HG03064 (cell line): ENCODE measurements at regions not wholly inside any gene's neighbourhood (a gene's known extent, or its start where the extent isn't known, plus 50 kb on each side); places are given as distances from the start of the nearest gene placed in this dataset.
"Not testable (repeated sequence)": the region's sequence is repeated elsewhere in the genome, so short reads cannot be mapped to it uniquely, and the experiment has no call there.

ENCODE experiments used
- ATAC-seq: cut with Tn5 transposase; IDR thresholded peaks from one replicate; pipeline ENCODE4 v1.9.1; 2021; ENCODE audit warnings: low read depth; ENCODE audit not compliant: unreplicated experiment

DNA sequence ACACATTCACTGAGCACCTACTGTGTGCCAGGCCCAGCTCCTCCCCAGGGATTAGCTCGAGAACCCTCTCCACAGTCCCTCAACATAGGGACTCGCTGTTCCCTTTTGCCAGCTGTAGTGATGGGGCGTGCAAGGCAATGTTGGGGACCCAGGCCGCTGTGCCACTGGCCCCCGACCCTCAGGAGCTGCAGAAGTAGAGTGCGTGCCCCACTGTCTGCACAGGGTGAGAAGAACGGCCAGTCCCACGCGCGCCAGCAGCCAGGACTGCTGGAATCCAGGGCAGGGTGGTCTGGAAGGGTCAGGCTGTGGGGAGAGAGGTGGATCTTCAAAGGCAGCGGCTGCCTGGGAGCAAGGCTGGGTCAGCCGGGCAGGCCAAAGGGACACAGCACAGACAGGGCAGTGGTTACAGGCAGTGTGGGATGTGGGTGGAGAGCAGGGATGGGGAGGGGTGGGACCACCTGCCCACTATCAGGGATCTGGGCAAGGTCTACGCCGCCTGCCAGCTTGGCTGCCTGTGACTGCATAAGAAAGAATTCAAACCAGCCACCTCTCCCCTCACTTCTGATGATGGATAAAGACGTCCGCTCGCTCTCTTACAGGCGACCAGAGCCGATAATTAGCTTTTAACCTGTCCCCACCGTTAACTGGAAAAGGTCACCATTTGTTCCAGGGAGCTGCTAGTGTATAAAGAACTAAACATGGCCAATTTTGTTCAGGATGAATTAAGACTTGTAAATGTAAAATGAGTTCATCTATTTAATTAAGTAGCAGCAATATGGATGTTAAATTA, 86.7 kb upstream of the GSE1 start:
- no peak for ATAC-seq

DNA sequence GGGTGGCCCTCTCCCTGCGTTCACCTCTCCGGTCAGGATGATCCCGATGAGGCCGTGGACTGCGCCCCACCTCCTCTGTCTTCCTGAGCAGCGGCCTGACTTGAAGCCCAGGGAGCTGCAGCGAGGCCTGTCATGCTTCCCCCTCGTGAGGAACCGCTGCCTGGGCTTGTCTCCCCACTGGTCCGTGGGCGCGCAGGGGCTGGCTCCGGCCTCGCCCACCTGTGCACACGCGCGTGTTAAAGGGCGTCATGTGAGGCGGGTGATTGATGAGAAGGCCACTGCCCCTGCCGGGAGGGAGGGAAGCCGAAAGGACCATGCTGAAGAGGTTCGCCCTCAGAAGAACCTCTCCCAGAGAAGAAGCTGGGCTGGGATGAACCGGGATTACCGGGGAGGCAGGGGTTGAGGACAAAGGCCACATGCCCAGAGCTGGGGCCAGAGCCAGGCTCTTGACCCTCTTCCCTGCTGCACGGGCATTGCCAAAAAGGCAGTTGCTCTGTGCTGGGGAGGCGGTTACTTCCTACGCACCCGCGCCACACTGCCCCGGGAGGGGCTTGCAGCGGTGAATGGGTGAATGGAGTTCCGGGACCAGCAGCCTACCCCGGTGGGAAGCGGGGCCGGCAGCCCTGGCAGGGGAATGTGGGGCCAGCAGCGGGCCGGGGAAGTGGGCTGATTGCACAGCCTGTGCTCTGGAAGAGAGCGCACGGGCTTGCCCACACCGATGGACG, 85.9 kb upstream of the GSE1 start:
- ATAC-seq, result no peak

DNA sequence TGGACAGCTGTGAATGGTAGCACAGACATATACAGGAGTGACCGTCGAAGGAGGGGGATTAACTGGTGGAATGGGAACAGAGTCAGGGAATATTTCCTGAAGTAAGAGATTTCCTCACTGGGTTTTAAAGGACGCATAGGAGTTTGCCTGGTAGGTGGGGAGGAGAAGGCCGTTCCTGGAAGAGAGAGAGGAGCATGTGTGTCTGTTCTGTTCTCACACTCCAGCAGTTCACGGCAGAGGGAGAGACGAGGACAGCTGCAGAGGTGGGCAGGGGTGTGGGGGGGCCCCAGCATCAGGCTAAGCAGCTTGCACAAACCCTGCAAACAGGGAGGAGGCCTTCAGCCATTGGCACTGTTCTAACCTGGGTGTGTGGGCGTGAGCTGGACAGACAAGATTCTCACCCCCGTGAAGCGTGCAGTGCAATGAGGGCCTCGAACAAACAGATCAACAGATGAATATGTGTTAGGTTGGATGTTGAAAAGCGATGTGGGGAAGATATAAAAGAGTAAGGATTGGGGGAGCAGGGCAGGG, 85.3 kb upstream of the GSE1 start:
- no peak for ATAC-seq

DNA sequence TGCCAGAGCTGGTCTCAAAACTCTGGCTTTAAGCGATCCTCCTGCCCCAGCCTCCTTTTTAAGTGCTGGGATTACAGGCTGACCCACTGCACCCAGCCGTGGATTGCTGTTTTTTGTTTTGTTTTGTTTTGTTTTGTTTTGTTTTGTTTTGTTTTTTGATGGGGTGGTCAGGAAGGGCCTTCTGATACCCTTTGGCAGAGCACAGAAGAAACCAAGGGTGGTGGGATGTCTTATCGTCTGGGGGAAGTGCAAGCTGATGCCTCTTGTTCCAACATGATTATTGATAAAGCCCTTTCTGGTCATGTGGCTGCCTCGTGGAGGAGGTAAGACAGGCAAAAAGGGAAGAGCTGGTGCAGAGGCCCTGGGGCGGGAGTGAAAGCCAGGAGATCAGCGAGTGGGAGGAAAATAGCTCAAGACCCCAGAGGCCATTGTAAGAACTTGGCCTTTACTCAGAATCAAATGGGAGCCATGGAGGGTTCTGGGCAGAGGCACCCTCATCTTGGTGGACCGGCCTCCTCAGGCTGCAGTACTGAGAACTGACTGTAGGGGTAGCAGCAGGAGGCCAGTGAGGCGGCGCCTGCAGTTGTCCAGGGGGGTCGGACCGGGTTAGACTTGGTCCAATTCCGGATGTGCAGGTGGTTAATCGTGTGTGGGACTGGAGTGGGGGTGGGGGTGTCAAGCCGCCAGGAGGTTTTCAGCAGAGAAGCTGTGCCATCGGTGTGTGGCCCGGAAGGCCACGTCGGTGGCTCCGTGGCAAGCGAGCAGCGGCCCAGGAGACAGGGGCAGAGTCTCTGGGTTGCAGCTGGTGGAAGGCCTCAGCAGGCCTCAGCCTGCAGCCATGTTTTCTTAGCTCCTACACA, 84.4 kb upstream of the GSE1 start:
- ATAC-seq, result no peak

DNA sequence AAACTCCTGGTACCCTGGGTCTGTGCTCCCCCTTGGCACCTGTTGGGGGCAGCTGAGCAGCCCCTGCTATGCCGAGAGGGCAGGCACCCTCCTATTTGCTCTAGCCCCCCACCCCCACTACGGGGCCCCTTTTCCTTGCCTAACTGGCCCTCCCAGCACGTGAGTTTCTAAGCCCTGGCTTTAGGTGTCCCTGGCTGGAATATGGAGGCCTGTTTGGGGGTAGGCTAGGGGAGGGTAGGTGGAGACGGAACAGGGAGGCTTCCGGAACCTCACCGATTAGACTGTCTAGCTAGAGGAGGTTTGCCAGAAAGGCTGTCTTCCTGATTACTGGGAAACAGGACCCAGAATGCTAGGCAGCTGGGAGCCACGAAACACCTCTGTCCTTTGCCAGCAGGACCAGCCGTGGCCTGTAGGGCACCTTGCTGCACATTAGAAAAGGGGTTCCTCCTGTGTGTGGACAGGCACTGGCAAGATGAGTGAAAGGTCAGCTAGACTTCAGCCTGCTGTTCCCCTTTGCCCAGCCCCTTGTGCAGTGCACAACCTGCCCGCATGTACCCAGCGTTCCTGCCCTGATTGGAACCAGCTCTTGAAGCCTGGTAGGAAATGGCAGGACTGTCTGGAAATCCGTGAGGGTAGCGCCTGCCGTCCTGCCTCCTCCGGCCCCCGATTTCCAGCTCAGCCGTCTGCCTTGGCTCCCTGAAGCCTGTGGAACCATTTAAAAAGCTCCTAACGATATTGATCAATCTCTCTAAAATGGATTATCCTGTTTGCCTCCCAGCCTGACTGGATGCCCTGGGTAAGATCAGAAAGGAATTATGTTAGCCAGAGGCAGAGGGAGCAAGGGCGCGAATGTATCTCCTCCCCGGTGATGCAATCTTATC, 83.4 kb upstream of the GSE1 start:
- no peak for ATAC-seq

DNA sequence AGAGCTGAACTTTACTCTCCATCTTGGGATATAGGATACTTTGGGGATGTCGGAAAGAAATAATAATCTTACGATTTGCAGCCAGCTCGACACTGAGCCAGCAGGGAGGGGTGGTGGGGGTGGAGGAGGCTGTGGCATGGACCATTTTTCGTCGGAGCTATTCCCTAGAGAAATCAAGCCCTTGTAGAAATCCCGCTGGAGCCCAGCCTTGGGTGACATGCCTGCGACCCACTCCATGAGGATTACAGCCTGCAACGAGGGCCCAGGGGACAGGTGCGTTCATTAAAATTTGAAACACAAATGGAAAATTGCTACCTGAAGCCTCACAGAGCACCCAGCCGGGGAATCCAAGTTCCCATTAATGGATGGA, 82.8 kb upstream of the GSE1 start:
- no peak for ATAC-seq

DNA sequence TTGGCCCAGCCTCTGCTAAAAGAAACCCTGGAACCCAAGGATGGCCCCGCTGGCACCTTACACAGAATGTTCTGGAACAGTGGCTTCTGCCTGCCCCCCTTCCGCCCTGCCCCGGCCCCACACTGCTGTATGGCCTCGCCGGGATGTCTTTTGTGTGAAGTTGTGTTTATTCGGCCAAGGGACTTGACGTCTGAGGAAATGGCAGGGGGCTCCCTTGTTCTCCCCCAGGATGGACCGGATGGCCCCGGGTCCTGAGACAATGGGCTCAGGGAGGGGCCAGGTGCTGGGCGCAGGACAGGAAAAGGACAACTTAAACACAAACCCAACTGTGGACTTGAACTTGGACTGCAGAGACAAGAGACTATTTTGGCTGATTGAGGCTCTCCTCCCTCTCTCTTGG, 81.6 kb upstream of the GSE1 start:
- ATAC-seq, result no peak

DNA sequence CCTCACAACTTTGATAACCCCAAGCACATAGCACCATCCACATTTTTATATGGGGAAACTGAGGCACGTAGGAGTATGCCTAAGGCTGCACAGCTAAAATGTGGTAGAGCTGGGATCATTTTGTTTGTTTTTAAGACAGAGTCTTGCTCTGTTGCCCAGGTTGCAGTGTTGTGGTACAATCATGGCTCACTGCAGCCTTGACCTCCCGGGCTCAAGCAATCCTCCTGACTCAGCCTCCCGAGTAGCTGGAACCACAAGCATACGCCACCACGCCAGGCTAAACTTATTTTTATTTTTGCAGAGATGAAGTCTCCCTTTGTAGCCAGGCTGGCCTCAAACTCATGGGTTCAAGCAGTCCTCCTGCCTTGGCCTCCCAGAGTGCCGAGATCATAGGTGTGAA, 81.0 kb upstream of the GSE1 start:
- ATAC-seq, result no peak

DNA sequence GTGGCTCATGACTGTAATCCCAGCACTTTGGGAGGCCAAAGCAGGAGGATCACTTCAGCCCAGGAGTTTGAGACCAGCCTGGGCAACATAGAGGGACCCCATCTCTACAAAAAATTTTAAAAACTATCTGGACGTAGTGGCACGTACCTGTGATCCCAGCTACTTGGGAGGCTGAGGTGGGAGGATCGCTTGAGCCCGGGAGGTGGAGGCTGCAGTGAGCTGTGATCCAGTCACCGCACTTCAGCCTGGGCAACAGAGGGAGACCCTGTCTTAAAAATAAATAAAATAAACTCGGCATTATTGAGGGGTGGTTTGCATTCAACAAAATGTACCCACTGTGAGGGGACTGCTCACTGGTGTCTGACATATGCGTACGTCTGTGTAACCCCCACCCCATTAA, 79.5 kb upstream of the GSE1 start:
- ATAC-seq, result not testable (repeated sequence)

DNA sequence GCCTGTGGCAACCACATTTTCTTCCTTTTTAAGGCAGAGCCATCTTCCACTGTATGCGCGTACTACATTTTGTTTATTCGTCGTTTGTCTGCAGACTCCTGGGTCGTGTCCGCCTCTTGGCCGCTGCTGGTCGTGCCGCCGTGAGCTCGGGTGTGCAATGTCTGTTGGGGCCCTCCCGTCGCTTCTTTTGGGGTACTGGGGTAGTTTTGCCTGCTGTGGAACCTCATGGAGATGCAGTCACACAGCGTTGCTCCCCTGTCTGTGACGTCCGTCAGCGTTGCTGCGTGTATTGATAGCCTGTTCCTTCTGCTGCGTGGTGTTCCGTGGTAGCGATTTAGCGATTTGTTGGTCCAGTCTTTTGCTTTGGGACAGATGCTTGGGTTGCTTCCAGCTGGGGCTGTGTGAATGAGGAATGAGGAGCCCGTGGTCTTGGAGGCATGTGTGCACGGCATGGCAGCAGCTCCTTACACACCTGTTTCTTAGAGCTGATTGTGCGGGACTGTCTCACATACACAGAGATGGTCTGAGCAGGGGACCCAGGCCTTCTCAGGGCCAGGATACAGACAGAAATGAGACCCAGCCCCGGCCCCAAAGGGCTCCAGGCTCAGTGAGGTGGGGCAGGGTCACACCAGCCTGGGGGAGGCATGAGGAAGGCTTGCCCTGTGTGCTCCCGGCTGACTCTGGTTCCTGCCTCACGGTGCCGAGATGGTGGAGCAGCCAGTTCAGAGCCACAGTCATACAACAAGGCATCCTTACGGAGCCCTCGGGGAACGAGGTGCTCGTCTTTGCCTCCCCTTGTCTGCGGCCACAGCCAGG, 78.4 kb upstream of the GSE1 start:
- ATAC-seq, result no peak

DNA sequence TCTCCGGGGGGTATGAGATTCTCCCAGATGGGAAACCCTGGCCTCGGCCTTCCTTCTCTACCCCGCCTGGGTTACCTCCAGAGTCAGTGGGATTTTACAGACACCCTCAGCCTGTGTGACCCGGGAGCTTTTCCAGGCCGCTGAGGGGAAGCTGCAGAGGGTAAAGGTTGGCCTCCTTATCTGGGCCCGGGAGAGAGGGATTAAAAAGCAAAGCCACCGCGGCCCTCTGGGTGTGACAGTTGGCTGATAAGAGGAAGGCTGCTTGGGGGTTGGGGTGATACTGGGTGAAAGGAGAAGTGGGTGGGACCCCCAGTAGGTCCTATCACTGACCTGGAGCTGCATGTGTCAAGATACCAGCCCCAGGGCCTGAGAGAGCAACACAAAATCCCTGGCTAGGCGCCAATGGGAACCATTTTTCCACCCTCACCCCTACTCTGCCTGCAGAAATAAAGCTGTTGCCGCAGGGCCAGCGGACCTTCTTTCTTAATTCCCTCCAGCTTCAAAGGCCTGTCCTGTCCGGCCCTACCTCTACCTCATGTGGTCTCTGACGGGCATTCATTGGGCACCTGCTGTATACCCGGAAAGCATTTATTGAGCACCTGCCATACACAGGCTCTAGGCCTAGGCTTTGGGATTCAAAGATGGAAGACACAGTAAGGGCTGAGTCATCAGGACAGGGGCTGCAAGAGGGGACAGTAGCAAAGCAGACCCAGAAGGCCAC, 77.6 kb upstream of the GSE1 start:
- no peak for ATAC-seq

DNA sequence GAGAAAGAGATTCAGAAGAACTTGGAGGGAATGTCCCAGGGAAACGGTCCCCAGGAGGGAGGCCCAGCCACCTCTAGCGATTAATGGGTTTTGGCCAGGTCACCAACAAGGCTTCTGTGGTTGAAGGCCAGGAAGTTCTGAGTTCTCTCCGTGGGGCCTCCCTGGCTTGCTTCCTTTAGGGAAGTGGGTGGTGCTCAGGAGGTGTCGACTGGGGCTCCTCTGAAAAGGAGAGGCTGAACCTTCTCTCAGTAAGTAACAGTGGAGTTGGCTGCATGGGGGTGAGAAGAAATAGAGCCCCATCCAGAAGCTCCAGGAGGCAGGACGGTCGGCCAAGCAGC, 77.1 kb upstream of the GSE1 start:
- no peak for ATAC-seq

DNA sequence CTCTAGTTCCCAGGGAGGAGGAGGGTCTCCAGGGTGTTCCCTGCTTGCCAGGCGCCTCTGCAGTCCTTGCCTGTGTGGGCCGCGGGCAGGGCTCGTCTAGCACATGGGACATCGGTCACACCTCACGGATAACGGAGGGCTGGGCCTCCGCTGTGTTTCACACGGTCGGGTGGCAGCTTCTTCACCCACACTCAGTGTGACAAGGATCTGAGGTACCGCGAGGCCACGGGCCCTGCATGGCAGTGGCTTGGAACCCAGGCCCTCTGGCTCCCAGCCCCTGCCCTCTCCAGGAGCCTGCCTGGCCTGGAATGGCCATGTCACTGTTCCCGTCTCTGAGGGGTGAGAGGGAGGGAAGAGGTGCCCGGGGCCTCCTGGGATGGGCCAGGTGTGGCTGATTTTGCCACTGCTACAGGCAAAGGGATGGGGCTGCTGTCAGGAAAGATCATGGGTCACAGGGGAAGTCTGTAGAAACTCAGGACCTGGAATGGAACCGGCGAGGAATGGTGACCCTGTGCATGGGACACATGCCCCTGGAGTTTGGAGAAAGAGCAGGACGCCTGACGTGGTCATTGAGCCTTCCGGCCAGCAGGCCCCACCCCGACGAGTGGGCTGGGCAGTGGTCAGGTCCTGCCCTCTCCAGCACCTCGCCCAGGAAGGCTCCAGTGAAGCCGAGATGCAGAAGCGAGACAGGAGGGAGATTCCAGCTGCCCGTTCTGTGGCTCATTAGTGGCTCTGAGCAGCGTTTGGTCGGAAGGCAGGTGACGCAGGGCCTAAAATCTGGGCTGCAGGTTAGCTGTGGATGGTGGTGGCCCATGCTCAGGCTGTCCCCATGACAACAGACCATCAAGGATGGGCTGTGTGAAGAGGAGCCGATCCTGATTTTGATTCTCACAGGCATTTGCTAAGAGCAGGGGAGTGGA, 76.5 kb upstream of the GSE1 start:
- no peak for ATAC-seq

DNA sequence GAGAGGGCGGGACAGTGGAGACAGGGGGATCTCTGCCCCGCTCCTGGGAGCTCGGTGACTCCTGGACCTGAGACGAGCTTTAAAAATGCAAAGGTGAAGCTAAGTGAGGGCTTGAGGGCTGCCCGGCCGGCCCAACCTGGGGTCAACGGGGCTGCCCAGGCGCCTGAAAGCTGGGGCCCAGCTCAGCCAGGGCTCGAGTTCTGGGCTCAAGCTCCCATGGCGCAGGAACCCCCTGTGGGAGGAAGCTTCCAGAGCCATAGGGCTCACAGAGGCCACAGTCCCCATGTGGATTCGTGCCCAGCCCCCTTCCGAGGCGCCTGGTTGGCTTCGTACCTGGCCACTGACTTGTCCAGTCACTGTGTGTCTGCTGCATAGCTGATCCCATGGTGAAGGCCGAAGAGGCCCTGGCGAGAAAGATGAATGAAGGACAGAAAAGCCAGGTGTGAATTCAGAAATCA, 75.8 kb upstream of the GSE1 start:
- ATAC-seq, result no peak

DNA sequence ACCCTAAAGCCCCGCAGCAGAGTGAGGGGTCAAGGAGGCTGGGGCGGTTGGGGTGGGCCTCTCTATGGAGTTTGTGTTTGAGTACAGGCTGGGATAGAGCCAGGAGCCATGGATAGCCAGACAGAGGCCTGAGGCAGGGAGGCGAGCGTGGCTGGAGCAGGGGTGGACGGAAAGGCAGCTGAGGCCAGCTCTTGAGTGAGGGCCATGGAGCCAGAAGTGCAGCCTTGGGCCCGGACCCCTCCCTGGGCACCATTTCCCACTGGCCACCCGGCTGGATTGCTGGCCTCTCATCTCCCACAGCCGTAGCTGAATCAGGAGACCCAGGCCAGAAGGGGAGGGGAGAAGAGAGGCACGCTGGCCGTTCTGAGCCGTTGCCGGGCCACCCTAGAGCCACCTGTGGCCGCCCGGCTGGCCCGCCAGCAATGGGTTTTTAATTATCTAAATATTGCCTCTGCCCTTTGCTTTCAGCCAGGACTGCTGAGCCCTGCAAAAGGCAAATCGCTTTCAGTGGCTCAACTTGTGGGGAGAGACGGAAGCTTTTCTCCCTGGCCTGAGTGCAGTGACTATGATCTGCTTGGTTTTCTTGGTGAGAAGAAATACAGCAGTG, 75.2 kb upstream of the GSE1 start:
- no peak for ATAC-seq

DNA sequence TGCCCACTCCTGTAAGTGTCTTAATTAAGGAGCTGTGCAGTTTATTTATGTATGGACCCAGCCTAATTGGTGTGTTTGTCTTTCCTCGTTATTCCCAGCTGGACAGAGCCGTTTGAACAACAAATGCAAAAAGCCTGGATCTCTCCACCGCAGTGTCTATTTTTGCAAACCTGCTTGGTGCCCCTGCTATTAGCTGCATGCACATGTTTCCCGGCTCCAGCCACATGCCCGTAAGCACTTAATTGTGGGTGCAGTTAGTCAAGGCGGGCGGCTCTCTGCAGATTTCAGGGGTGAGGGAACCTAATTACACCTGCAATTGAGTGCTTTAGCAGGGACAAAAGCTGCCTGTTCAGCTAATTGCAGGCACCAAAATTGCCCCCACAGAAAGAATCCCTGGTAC, 74.0 kb upstream of the GSE1 start:
- ATAC-seq, result no peak

DNA sequence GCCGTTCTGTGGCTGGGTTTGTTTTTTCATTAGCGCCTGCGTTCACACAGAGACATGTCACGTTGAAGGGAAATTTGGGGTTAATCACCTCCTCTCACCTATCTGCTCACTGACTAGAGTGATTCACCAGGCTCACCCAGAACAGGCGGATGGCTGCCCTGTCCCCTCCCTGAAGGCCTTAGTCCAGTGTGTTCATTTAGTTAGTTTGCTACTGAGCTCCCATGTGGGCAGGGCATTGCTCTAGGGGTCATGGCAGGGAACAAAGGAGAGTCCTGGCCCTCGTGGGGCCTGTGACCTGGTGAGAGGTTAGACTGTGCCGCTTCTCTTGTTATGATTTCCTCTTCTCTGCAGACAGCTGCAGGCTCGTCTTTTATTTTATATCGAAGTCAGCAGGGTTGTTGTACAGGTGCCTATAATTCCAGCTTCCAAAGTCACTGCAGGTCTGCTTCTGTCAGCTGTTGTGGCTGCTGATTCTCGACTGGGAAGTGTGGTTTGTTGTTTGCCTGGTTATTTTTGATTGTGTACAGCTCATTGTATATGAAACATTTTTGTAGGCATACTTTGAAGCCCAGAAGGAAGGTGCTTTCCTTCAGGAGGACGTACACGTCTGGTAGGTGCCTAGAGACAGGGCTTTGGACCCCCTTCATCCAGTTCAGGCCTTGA, 73.4 kb upstream of the GSE1 start:
- ATAC-seq, result no peak
